Stomach (tissue), 4 donors: ENCODE measurements at regions not wholly inside any gene's neighbourhood (a gene's known extent, or its start where the extent isn't known, plus 50 kb on each side); places are given as distances from the start of the nearest gene placed in this dataset.

Source experiments
- CTCF ChIP-seq, 7 experiments: fragments of 450-650 bp in 4 of 7; fragments of 200-600 bp in 3 of 7; sonication (generic) in 3 of 7; IDR thresholded peaks; one replicate each; pipeline ENCODE4 v1.5.1; 2016 to 2019; ENCODE audit warnings: antibody characterized with exemption in 7 of 7, control low read depth in 2 of 7, mild to moderate bottlenecking in 1 of 7
- POLR2A ChIP-seq, 4 donors: fragments of 450-650 bp; IDR thresholded peaks; one replicate each; pipeline ENCODE4 v1.6.1; 2016; ENCODE audit warnings: antibody characterized with exemption in 4 of 4, control low read depth in 2 of 4, mild to moderate bottlenecking in 1 of 4, moderate library complexity in 1 of 4

DNA sequence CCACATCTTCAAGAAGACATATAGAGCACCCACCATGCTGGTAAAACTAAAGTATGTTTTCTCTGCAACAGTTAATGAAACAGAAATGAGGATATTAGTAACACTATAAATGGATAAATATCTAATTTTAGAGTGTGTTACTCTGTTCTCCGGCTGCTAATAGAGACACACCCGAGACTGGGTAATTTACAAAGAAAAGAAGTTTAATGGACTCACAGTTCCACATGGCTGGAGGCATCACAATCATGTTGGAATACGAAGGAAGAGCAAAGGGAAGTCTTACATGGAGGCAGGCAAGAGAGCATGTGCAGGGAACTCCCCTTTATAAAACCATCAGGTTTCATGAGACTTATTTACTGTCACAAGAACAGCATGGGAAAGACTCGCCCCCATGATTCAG, 287.2 kb downstream of the SRGAP2C start:
- no peak for TF ChIP-seq CTCF (IDR thresholded peaks at IDR 0.05)
- TF ChIP-seq POLR2A (IDR thresholded peaks at IDR 0.05): no peak
